Smooth muscle cell (in vitro differentiated cells): ENCODE measurements at regions not wholly inside any gene's neighbourhood (a gene's known extent, or its start where the extent isn't known, plus 50 kb on each side); places are given as distances from the start of the nearest gene placed in this dataset.

Experiments
- DNase-seq: peaks from one replicate; lab custom pipeline; 2025; ENCODE audit not compliant: unreplicated experiment; lab: John Stamatoyannopoulos, UW
- H2AFZ ChIP-seq: fragments of 200-600 bp; sonication (generic); 2 replicates; pipeline ENCODE4 v1.6.0; 2016; ENCODE audit warnings: antibody characterized with exemption, low read depth, mild to moderate bottlenecking
- H3F3A ChIP-seq: fragments of 200-600 bp; sonication (generic); 2 replicates; pipeline ENCODE4 v1.6.0; 2017; ENCODE audit warnings: antibody characterized with exemption, low read depth
- H3K27ac ChIP-seq: fragments of 200-600 bp; sonication (generic); 2 replicates; pipeline ENCODE4 v1.5.1; 2016; ENCODE audit warnings: low read depth, mild to moderate bottlenecking
- H3K27me3 ChIP-seq: fragments of 200-600 bp; sonication (generic); 2 replicates; pipeline ENCODE4 v1.6.1; 2016; ENCODE audit warnings: low read depth, mild to moderate bottlenecking
- H3K36me3 ChIP-seq: fragments of 200-600 bp; sonication (generic); 2 replicates; pipeline ENCODE4 v1.5.1; 2016; ENCODE audit warnings: low read depth
- H3K4me1 ChIP-seq: fragments of 200-600 bp; sonication (generic); 2 replicates; pipeline ENCODE4 v1.5.1; 2016; ENCODE audit warnings: low read depth
- H3K4me2 ChIP-seq: fragments of 200-600 bp; sonication (generic); 2 replicates; pipeline ENCODE4 v1.6.0; 2016; ENCODE audit warnings: mild to moderate bottlenecking
- H3K4me3 ChIP-seq: fragments of 200-600 bp; sonication (generic); 2 replicates; pipeline ENCODE4 v1.5.1; 2016; ENCODE audit warnings: mild to moderate bottlenecking
- H3K79me2 ChIP-seq: fragments of 200-600 bp; sonication (generic); 2 replicates; pipeline ENCODE4 v1.6.0; 2016; ENCODE audit warnings: low read depth, mild to moderate bottlenecking
- H3K9ac ChIP-seq: fragments of 200-600 bp; sonication (generic); 2 replicates; pipeline ENCODE4 v1.6.0; 2016; ENCODE audit warnings: low read depth
- H3K9me3 ChIP-seq: fragments of 200-600 bp; sonication (generic); replicated peaks from 2 replicates; pipeline ENCODE4 v1.5.1; 2016; ENCODE audit warnings: low read depth
- H4K20me1 ChIP-seq: fragments of 200-600 bp; sonication (generic); 2 replicates; pipeline ENCODE4 v1.6.0; 2016; ENCODE audit warnings: low read depth
- WGBS: methylation state at CpG from one replicate; pipeline ENCODE4 v1.1.7; 2016; ENCODE audit warnings: low lambda C conversion rate; 5-methylcytosine and 5-hydroxymethylcytosine counted together
- TF ChIP-seq, protein P1 (sequence below): fragments of 200-600 bp; sonication (generic); IDR thresholded peaks from 2 replicates; pipeline ENCODE4 v1.5.1; 2017; ENCODE audit warnings: borderline replicate concordance, mild to moderate bottlenecking, antibody characterized with exemption; ENCODE audit not compliant: insufficient read depth, poor library complexity, severe bottlenecking

DNA sequence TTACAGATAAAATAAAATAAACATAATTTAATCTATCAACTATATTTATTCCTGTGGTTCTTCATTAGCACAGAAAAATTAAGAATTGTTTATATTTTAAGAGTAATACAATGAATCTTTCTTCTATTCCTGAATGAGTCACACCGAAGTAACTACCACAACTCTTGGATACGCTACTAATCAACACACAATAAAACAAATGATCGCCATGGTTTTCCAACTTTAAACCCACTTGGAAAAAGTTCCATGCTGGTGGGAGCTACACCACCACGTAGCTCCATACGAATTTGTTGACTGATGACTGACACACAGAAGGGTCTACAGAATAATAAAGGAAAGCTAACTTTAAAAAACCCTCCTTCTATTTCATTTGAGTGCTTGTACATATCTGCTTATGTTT is 135.8 kb upstream of the NEDD9 start:
- Histone ChIP-seq H3K9me3 (no peaks in the 10 kb centered on the region), H3F3A (peaks cover 4% of the 10 kb centered on the region), H3K36me3 (no peaks in the 10 kb centered on the region), H3K4me2 (no peak overlapping the region), H3K9ac (peak overlapping the region; percentile 47), H3K79me2 (no peaks in the 10 kb centered on the region), H4K20me1 (no peaks in the 10 kb centered on the region), H2AFZ (no peak overlapping the region), H3K27me3 (no peaks in the 10 kb centered on the region), H3K4me3 (no peak overlapping the region), H3K27ac (peak overlapping the region; percentile 36), H3K4me1 (peaks cover 28% of the 10 kb centered on the region)
- DNase-seq = no peak
- 95% methylated on average over 5 of the region's 5 CpGs for WGBS
- TF ChIP-seq, protein P1, sequence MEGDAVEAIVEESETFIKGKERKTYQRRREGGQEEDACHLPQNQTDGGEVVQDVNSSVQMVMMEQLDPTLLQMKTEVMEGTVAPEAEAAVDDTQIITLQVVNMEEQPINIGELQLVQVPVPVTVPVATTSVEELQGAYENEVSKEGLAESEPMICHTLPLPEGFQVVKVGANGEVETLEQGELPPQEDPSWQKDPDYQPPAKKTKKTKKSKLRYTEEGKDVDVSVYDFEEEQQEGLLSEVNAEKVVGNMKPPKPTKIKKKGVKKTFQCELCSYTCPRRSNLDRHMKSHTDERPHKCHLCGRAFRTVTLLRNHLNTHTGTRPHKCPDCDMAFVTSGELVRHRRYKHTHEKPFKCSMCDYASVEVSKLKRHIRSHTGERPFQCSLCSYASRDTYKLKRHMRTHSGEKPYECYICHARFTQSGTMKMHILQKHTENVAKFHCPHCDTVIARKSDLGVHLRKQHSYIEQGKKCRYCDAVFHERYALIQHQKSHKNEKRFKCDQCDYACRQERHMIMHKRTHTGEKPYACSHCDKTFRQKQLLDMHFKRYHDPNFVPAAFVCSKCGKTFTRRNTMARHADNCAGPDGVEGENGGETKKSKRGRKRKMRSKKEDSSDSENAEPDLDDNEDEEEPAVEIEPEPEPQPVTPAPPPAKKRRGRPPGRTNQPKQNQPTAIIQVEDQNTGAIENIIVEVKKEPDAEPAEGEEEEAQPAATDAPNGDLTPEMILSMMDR = no peak

DNA sequence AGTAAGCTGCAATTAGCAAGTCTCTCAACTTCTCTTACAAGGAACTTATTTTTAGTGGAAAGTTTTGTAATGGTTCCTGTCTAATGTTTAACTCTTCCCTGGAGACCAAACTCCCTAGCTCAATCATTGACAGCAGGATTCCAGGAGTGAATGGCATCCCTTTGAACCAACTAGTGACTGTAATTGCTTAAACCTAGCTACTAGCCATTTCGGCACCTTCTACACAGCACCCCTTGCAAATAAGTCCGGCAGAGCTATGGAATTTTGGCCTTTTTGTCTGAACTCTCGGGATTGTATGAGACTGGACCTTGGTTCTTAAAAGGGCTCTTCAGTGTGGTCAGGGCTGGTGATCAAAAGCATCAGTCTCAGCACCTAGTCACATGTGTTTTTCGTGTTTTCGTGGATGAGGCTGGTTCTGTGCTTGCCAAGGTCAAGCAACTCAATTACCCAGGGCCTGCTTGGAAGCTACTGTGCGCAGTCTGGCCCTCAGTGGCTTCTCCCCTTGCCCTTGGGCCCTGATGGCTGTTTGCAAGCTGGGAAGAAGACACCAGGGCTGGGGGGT is 135.3 kb upstream of the NEDD9 start:
- Histone ChIP-seq H3K4me2 (no peak overlapping the region), H3K27me3 (no peaks in the 10 kb centered on the region), H3K79me2 (no peaks in the 10 kb centered on the region), H3K4me1 (peaks cover 28% of the 10 kb centered on the region), H4K20me1 (no peaks in the 10 kb centered on the region), H3K27ac (peak overlapping the region; percentile 56), H3F3A (peaks cover 4% of the 10 kb centered on the region), H2AFZ (no peak overlapping the region), H3K9me3 (no peaks in the 10 kb centered on the region), H3K4me3 (no peak overlapping the region), H3K9ac (no peak overlapping the region), H3K36me3 (no peaks in the 10 kb centered on the region)
- 71% methylated on average over 6 of the region's 6 CpGs for WGBS
- no peak for DNase-seq
- TF ChIP-seq, protein P1 = no peak

DNA sequence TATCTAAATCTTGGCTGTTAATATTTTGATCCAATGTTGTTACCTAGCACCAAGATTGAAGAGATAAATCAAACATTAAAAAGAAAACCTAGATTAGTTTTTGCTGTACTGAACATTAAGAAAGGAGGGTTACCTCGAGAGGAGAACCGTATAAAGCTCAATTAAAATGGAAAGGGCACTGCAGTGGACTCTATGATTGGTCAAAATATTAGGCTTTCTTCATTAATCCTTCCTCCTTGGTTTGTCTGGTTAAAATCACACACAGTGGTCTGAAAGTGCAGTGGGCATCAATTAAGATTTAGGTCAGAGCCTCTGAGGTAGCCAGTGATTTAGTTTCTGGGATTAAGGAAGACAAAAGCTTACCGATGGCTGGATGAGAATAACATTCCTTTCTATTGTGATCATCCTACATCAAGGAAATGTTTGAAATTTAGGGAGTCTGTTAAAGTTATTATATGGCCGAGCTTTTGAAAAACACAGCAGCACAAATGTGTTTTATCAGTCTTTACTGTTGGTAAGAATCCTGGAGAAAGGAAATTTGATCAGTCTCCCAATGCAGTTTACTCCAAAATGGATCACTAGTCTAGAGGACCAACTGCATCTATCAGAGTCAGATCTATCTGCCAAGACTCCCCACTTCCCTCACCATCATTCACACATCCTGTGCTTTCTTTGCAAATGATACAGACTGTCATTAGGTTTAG is 134.6 kb upstream of the NEDD9 start:
- H2AFZ ChIP-seq = no peak overlapping the region
- TF ChIP-seq, protein P1 = no peak

More for the DNA sequence above, 134.6 kb upstream of the NEDD9 start:
- no peak for DNase-seq
- peaks cover 4% of the 10 kb centered on the region for H3F3A ChIP-seq
- no peak overlapping the region for H3K4me3 ChIP-seq
- H3K36me3 ChIP-seq = no peaks in the 10 kb centered on the region
- WGBS = 51% methylated on average over 4 of the region's 4 CpGs
- H3K9ac ChIP-seq = no peak overlapping the region
- H3K4me2 ChIP-seq = no peak overlapping the region
- no peaks in the 10 kb centered on the region for H4K20me1 ChIP-seq
- H3K4me1 ChIP-seq = peaks cover 28% of the 10 kb centered on the region
- H3K27ac ChIP-seq = peak overlapping the region; percentile 56
- no peaks in the 10 kb centered on the region for H3K9me3 ChIP-seq
- H3K79me2 ChIP-seq = no peaks in the 10 kb centered on the region
- no peaks in the 10 kb centered on the region for H3K27me3 ChIP-seq
